ENCODE measurements at regions not wholly inside any gene's neighbourhood (a gene's known extent, or its start where the extent isn't known, plus 50 kb on each side); places are given as distances from the start of the nearest gene placed in this dataset.

GRCh38 chr2:145044491-145044890 lies 524.6 kb upstream of the ZEB2 start:
- no peaks in the 10 kb centered on the region for H3K27me3 Mint-ChIP-seq
- no peaks in the 10 kb centered on the region for H3K4me1 Mint-ChIP-seq
- no peak for ATAC-seq
- no peak for DNase-seq
- H3K4me3 Mint-ChIP-seq: no peak overlapping the region
- H3K9me3 ChIP-seq (ENCODE audit: control insufficient read depth, low read length, poor library complexity, severe bottlenecking): no peaks in the 10 kb centered on the region
- H3K36me3 Mint-ChIP-seq (ENCODE audit: low read depth): no peaks in the 10 kb centered on the region
- no peak overlapping the region for H3K27ac Mint-ChIP-seq

- no peaks in the 10 kb centered on the region for H3K27me3 Mint-ChIP-seq
- ATAC-seq (no peak), DNase-seq (no peak)
- no peaks in the 10 kb centered on the region for H3K9me3 ChIP-seq (ENCODE audit: control insufficient read depth, low read length, poor library complexity, severe bottlenecking)
- H3K4me3 Mint-ChIP-seq: no peak overlapping the region
- H3K36me3 Mint-ChIP-seq (ENCODE audit: low read depth): no peaks in the 10 kb centered on the region
- H3K27ac Mint-ChIP-seq: no peak overlapping the region
- H3K4me1 Mint-ChIP-seq: no peaks in the 10 kb centered on the region
Observed at GRCh38 chr2:145043399-145043834, 523.5 kb upstream of the ZEB2 start.

DNA sequence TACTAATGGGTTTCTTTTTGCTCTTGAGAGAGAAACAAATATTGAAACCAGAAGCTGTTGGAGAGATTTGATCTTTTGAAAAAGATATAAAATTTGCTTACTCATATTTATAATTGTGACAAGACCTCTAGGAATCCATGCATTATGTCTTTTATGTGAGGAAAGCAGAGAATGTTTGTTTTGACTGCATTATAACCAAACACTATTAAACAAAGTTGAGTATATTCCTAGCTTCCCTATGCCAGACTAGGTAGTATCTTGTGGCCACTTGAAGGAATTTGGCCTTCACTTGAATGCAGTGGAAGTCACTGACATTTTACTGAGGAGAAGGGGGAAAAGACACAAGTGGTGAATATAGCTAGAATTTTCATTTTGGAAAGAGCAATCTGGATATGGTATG lies 521.8 kb upstream of the ZEB2 start:
- Mint-ChIP-seq H3K27me3 (no peaks in the 10 kb centered on the region), H3K4me3 (no peak overlapping the region)

DNA sequence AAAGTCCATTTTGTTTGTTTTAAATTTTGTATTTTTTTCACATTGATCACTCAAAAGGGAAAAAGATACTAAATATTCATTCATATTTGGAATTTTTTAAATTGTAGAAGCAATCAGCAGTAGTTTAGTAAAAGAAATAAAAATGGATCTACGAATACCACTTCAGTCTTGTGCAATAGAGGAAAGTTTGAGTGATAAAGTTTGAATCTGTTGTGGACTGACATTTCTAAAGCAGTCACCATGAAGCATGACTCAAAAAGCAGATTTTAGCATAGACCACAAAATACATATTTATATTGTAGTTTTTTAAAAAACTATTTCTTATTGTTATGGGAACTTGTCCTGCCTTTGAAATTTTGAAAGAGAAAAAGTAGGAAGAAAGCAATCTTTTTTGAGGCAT lies 520.5 kb upstream of the ZEB2 start:
- no peaks in the 10 kb centered on the region for H3K36me3 Mint-ChIP-seq (ENCODE audit: low read depth)
- no peak overlapping the region for H3K27ac Mint-ChIP-seq
- ATAC-seq: no peak
- no peak for DNase-seq
- H3K4me3 Mint-ChIP-seq: no peak overlapping the region
- H3K9me3 ChIP-seq (ENCODE audit: control insufficient read depth, low read length, poor library complexity, severe bottlenecking): no peaks in the 10 kb centered on the region
- no peaks in the 10 kb centered on the region for H3K4me1 Mint-ChIP-seq
- H3K27me3 Mint-ChIP-seq: no peaks in the 10 kb centered on the region

More for the DNA sequence above, 521.8 kb upstream of the ZEB2 start:
- H3K9me3 ChIP-seq (ENCODE audit: control insufficient read depth, low read length, poor library complexity, severe bottlenecking): no peaks in the 10 kb centered on the region
- DNase-seq: no peak
- Mint-ChIP-seq H3K27ac (no peak overlapping the region), H3K36me3 (ENCODE audit: low read depth) (no peaks in the 10 kb centered on the region), H3K4me1 (no peaks in the 10 kb centered on the region)
- no peak for ATAC-seq

GRCh38 chr2:145038041-145038525 lies 518.2 kb upstream of the ZEB2 start:
- no peaks in the 10 kb centered on the region for H3K4me1 Mint-ChIP-seq
- H3K27me3 Mint-ChIP-seq: no peaks in the 10 kb centered on the region
- H3K9me3 ChIP-seq (ENCODE audit: control insufficient read depth, low read length, poor library complexity, severe bottlenecking): no peaks in the 10 kb centered on the region
- no peak for DNase-seq
- H3K36me3 Mint-ChIP-seq (ENCODE audit: low read depth): no peaks in the 10 kb centered on the region
- no peak overlapping the region for H3K4me3 Mint-ChIP-seq
- H3K27ac Mint-ChIP-seq: no peak overlapping the region
- no peak for ATAC-seq

DNA sequence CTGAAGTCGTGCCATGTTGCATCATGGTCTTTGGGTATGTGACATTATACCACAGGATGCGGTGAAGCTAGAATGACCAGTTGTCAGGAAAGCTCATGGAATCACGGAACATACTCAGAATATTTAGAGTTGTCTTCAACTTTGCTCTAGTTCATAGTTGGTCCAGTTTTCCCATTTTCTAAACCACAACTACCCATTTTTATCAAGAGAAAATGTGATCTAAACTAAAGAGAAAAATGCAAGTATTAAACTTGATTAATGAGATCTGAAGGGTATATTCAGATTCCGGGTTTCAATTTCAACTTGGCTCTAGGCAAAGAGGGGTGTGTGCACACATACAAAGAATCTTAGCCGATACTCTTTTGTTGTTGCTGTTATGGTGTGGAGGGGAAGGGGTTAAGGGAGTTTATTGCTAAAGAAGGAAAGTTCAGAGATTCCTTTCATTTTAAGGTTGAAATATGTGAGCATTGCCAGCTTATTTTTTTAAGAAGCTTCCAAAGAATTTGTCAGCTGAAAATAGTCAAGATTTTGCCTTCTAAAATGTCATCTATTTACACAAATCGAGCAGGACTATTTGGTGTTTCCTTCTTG lies 516.6 kb upstream of the ZEB2 start:
- ATAC-seq: no peak
- Mint-ChIP-seq H3K27ac (no peak overlapping the region), H3K27me3 (no peaks in the 10 kb centered on the region), H3K4me3 (no peak overlapping the region), H3K4me1 (no peaks in the 10 kb centered on the region), H3K36me3 (ENCODE audit: low read depth) (no peaks in the 10 kb centered on the region)
- H3K9me3 ChIP-seq (ENCODE audit: control insufficient read depth, low read length, poor library complexity, severe bottlenecking): no peaks in the 10 kb centered on the region
- no peak for DNase-seq

- ATAC-seq: no peak
- Mint-ChIP-seq H3K4me1 (no peaks in the 10 kb centered on the region), H3K27me3 (no peaks in the 10 kb centered on the region), H3K36me3 (ENCODE audit: low read depth) (no peaks in the 10 kb centered on the region), H3K27ac (no peak overlapping the region), H3K4me3 (no peak overlapping the region)
- DNase-seq: no peak
- H3K9me3 ChIP-seq (ENCODE audit: control insufficient read depth, low read length, poor library complexity, severe bottlenecking): no peaks in the 10 kb centered on the region
Observed at GRCh38 chr2:145034511-145034910, 514.6 kb upstream of the ZEB2 start.

- Mint-ChIP-seq H3K4me1 (no peaks in the 10 kb centered on the region), H3K4me3 (no peak overlapping the region), H3K27me3 (no peaks in the 10 kb centered on the region), H3K36me3 (ENCODE audit: low read depth) (no peaks in the 10 kb centered on the region), H3K27ac (no peak overlapping the region)
- DNase-seq (no peak), ATAC-seq (no peak)
- H3K9me3 ChIP-seq (ENCODE audit: control insufficient read depth, low read length, poor library complexity, severe bottlenecking): no peaks in the 10 kb centered on the region
Observed at GRCh38 chr2:145033438-145033837, 513.5 kb upstream of the ZEB2 start.

GRCh38 chr2:145032791-145033190 lies 512.9 kb upstream of the ZEB2 start:
- no peak overlapping the region for H3K4me3 Mint-ChIP-seq
- no peak for DNase-seq
- H3K36me3 Mint-ChIP-seq (ENCODE audit: low read depth): no peaks in the 10 kb centered on the region
- H3K27ac Mint-ChIP-seq: no peak overlapping the region
- H3K9me3 ChIP-seq (ENCODE audit: control insufficient read depth, low read length, poor library complexity, severe bottlenecking): no peaks in the 10 kb centered on the region
- no peak for ATAC-seq
- no peaks in the 10 kb centered on the region for H3K4me1 Mint-ChIP-seq
- H3K27me3 Mint-ChIP-seq: no peaks in the 10 kb centered on the region

DNA sequence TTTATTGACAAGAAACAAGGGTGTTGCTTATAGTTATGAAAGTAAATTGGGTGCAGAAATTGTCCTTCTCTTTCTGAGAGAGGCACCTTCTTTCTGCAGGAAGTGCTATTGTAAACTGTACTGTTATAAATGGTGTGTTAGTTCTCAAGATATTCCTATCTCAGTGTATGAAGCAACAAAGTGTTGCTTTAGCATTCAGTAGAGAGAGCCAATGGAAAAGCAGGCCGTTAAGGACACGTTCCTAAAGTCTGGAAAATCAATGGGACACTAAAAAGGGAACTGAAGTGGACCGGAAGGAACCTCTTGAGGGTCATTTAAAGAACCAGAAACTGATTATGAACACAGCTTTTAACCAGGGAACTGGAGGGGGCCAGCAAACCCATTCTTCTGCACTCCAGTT lies 510.0 kb upstream of the ZEB2 start:
- no peaks in the 10 kb centered on the region for H3K36me3 Mint-ChIP-seq (ENCODE audit: low read depth)
- no peak for DNase-seq
- ATAC-seq: no peak
- no peaks in the 10 kb centered on the region for H3K27me3 Mint-ChIP-seq
- no peak overlapping the region for H3K27ac Mint-ChIP-seq
- H3K9me3 ChIP-seq (ENCODE audit: control insufficient read depth, low read length, poor library complexity, severe bottlenecking): no peaks in the 10 kb centered on the region
- H3K4me3 Mint-ChIP-seq: no peak overlapping the region
- H3K4me1 Mint-ChIP-seq: no peaks in the 10 kb centered on the region

DNA sequence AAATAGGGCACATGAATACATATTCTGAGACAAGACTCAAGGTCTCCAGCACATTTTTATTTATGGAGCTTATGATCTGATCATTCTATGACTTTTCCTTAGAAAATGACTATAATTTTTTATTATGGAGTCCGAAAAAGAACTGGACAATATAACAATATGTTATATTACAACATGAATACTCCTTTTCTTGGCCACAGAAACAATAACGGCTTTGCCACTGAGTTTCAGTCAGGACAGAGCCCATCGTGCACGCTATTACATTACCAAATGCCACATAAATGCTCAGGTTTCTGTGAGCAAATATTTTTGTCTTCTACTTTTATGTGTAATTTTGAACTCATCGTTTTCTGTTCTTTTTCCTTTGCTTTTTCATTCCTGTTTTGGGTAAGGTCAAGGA lies 509.2 kb upstream of the ZEB2 start:
- H3K27me3 Mint-ChIP-seq: no peaks in the 10 kb centered on the region
- no peak overlapping the region for H3K27ac Mint-ChIP-seq
- no peak overlapping the region for H3K4me3 Mint-ChIP-seq
- DNase-seq (no peak), ATAC-seq (no peak)
- H3K4me1 Mint-ChIP-seq: no peaks in the 10 kb centered on the region
- no peaks in the 10 kb centered on the region for H3K9me3 ChIP-seq (ENCODE audit: control insufficient read depth, low read length, poor library complexity, severe bottlenecking)
- no peaks in the 10 kb centered on the region for H3K36me3 Mint-ChIP-seq (ENCODE audit: low read depth)

- Mint-ChIP-seq H3K27ac (no peak overlapping the region), H3K4me3 (no peak overlapping the region), H3K27me3 (no peaks in the 10 kb centered on the region), H3K36me3 (ENCODE audit: low read depth) (no peaks in the 10 kb centered on the region), H3K4me1 (no peaks in the 10 kb centered on the region)
- H3K9me3 ChIP-seq (ENCODE audit: control insufficient read depth, low read length, poor library complexity, severe bottlenecking): no peaks in the 10 kb centered on the region
- ATAC-seq (no peak), DNase-seq (no peak)
Observed at GRCh38 chr2:145028101-145028920, 508.4 kb upstream of the ZEB2 start.

GRCh38 chr2:145026456-145027455 lies 506.8 kb upstream of the ZEB2 start:
- no peaks in the 10 kb centered on the region for H3K9me3 ChIP-seq (ENCODE audit: control insufficient read depth, low read length, poor library complexity, severe bottlenecking)
- Mint-ChIP-seq H3K36me3 (ENCODE audit: low read depth) (no peaks in the 10 kb centered on the region), H3K27ac (no peak overlapping the region), H3K27me3 (no peaks in the 10 kb centered on the region), H3K4me1 (no peaks in the 10 kb centered on the region), H3K4me3 (no peak overlapping the region)
- no peak for DNase-seq
- ATAC-seq: no peak
